D341Med (cell line): ENCODE measurements at regions not wholly inside any gene's neighbourhood (a gene's known extent, or its start where the extent isn't known, plus 50 kb on each side); places are given as distances from the start of the nearest gene placed in this dataset.

Experiments used
- DNase-seq: peaks from one replicate; pipeline ENCODE4 v3.0.0; 2012; ENCODE audit warnings: low spot score

DNA sequence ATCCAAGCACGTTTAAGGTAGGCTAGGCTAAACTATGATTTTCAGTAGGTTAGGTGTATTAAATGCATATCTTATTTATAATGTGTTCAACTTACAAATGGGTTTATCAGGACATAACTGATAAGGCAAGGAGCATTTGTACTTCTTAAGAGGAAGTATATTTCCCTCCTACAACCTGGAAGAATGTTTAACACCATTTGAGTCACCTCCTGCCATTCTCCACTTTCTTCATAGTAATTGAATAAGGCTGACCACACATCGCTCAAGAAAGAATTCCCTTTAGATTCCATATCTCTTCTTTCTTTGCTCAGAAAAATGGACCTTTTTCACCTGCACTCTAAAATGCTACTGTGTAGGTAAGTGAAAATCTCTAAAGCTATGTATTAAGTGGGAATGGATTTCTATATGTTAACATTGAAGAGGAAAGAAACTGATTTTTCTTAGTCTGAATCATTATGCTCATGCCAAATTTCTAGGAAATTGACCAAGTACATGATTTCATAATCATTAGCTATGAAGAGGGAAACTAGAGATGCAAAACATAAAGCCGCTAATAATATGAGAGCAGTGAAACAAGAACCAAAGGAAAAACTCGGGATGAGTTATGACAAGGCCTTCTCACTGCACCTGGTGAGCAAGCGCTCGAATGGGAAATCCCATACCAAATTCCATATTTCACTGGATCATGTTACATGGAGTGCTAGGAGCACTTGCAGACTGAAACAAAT, 210.4 kb downstream of the ALDH8A1 start:
- DNase-seq = no peak

DNA sequence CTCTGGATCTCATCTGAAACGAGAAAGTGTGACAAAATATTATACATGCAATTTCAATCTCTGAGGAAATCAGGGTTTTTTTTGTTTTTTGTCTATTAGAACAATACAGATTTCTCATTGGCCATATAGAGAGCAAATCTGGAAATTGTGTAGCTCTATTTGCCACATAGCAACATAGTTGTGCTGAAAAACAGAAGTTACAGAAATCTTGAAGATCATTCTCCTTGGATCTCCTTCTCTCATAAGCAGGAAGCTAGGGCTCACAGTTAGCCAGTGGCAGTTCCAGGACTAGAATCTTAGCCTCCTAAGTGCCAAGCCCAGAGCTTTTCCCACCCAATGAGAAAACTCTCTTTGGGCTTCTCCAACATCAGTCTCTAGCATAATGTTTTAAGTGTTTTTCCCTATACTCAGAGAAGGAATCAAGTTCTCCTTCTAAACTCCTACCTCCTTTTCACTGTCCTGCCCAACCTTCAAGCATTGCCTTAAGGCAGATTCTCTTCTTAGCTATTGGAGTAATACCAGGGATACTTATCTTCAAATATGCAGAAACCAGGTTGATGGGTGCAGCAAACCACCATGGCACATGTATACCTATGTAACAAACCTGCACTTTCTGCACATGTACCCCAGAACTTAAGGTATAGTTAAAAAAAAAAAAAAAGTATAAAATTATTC, 211.6 kb downstream of the ALDH8A1 start:
- DNase-seq = no peak

DNA sequence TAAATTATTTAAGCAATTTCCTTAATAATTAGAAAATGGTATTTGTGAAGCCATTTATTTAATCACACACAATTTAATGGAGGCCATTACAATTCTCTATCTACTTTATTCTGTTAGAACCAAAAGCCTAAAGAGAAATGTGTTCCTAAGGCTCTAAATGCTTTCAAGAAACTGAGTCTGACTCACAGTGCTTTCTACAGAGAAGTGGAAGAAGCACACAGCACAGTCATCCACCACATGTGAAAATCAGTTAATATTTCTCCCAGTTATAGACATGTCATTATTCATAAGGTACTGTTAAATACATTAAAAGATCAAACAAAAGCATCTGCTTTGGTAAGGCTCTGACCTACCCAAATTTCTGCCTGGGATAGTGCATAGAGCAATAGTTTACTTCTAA, 214.4 kb downstream of the ALDH8A1 start:
- DNase-seq = no peak

DNA sequence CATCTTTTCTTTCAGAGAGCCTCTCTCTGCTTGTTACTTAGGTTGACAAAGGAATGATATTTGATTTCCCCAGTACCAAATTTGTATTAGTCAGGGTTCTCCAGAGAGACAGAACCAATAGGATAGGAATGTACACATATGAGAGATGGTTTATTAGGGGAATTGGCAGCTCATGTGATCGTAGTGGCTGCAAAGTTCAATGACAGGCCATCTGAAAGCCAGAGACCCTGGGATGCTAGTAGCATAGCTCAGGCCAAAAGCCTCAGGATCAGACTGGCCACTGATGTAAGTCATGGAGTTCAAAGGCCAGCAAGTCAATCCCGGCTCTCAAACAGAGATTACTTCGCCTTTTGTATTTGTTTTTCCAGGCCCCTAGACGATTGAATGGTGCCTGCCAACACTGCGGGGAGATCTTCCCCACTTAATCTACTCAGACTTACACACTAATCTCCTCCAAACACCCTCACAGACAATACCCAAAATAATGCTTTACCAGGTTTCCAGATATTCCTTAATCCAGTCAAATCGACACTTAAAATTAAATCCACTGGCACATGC, 215.5 kb downstream of the ALDH8A1 start:
- DNase-seq = peak; percentile 66

DNA sequence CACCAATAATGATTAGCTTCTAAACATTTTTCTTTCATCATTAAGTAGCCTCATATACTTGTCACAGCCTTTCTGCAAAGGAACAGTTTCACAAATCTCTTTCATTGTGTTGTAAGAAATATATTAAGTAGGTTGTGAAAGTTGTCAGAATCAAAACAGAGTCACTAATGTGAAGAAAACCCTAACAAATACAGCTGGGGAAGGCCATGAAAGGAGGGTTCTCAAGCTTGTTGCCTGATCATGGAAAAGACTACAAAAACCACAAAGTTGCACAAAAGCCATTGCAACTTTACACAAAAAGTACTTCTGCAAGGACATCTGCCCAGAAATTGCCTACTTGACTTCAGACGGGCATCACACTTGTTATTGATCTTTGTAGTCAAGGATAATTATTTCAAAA, 216.1 kb downstream of the ALDH8A1 start:
- DNase-seq = no peak

DNA sequence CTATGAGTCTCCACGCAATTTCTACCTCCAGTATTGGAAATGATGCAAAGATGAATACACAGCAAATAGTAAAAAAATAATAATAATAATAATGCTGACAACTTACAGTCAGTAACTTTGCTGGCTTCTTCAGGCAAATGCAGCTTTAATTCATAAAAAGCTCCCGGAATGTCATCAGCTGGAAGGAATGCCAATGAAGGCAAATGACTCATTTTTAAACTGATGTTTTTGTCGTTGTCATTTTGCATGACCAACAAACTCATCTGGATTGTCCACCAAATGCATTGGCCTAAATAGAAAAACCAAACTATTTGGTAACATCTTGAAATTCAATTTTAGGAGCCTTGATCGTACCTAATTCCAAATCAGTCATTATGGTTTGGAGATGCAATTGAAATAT, 217.1 kb downstream of the ALDH8A1 start:
- DNase-seq = no peak

DNA sequence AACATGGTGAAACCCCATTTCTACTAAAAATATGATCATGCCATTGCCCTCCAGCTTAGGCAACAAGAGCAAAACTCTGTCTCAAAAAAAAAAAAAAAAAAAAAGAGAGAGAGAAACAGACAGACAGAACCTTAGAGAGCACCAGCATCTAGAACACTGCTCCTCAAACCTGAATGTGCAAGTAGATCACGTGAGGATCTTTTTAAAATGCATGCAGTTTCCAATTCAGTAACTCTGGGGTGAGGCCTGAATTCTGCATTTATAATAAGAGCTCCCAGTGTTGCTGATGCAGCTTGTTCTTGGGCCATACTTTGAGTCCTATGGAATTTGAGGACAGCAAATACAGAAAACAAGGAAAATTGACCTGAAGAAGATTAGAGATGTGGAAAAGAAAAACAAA, 218.3 kb downstream of the ALDH8A1 start:
- DNase-seq = no peak

DNA sequence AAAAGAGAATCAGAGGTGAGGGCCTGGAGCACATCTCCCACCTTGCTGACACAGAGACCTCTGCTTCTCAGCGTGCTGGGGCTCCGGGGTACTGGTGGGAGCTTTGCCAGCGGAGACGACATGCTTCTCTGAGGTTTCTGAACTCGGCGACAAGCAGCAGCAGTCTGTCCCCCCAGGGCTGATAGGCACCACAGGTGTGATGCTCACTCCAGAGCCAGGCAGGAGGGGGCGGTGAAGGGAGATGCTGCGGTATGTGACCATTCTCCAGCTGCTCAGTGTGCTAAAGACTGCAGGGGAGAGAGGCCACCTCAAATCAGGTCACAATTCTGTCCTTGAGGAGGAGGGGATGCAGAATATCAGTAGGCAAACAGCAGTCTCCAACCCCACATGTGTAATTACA, 219.9 kb downstream of the ALDH8A1 start:
- DNase-seq = no peak

DNA sequence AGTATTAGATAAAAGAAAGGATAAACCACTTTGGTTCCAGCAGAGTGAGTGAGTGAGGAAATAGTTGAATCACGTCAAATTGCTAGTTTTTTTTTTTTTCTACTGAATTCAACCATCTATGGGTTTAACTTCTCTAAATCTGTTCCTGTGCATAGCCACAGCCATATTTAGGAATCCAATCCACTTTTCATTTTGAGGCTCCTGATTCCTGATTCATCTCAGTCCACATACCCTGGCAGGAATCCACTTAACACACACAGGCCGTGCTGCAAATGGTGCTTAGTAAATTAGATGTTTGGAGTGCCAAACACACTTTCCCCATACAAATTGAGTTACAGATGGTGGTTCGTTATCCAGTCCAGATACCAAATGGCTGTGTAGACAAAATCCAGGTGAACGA, 220.3 kb downstream of the ALDH8A1 start:
- no peak for DNase-seq

DNA sequence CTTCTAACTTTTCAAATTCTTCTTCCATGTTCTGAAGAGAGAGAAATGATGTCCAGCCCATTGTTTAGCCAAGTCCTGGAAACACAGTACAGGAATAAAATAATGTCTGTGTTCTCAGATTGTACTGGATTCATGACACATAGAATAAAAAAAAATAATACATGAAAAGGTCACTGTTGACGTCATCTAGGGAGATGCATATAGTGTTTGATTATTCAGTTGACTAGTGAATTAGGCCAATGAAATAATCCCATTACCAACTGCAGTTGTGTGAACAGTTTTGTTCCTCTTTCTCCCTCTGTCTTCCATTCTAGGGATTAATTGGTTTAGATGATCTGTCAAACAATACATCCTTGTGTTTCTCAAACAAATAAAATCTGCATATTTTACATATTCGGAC, 222.8 kb downstream of the ALDH8A1 start:
- DNase-seq = no peak

DNA sequence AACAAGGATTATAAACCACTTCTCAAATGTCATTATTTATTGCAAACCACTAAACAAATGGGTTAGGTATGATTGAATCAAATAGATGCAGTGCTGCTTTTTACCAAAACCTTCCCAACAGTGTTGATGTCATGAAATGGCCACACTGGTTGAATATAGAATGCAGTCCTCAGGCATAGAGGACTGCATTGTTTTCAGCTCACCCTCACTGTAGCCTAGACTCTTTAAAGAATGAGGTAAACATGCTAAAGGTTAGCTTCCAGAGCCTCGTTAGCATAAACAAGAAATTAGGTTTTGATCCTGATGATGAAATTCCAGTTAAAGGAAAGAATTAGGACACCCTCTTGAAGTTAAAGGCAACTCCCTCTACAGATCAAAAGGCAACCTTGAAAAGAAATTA, 224.3 kb downstream of the ALDH8A1 start:
- no peak for DNase-seq

DNA sequence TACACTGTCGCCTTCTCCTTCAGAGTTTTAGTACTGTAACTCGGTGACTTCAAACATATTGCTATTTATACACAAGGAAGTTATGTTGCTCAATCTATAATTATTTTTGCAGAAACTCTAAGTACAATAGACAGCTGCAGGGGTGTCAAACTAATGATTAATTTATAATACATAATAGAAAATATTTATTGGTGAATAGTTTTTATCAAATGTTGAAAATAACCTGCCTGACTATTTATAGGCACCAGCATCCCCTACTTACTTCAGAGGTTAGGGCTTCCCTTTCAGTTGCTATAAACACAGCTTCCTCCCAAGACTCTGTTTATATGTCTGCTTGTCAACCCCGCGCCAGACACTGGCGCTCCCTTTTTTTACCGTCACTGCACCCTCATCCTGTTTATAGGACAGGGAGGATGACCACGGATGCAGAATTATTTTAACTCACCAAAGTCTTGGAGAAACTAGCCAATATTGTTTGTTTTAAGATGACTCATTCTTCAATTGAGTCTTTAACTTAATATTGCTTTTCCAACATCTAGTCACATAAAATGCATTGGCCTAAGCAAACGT, 225.0 kb downstream of the ALDH8A1 start:
- DNase-seq = no peak

DNA sequence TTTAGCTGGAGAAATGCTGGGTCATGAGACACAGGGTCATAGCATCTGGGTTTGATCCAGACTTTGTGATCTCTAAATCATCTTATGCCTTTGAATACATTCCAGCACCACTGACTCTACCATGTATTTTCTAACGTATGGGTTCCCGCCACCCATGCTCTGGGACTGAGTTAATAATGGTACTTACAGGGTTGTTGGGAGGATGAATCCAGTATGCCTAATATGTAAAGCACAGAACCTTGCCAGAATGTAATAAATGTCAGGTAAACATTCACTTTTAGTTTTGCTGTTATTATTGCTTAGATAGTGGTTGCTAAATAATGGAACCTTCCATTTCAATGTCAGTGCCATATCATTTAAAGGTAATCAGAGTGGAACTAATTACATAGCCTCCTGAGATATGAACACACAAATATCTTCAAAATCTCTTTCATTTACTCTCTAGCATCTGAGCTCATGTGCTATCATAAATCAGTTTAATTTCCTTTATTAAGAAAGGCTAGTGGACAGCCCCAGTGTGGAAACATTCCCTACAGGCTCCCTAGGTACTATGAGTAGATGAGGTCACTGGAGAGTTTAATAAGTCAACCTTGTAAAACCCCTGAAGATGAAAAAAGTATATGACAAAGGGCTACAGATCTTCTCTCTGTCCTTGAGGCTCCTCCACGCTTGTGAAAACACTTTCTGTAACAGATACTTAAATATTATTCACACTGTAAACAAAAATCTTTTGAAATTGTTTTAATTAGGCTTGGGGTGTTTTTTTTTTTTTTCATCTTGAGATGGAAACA, 226.6 kb downstream of the ALDH8A1 start:
- DNase-seq = no peak

DNA sequence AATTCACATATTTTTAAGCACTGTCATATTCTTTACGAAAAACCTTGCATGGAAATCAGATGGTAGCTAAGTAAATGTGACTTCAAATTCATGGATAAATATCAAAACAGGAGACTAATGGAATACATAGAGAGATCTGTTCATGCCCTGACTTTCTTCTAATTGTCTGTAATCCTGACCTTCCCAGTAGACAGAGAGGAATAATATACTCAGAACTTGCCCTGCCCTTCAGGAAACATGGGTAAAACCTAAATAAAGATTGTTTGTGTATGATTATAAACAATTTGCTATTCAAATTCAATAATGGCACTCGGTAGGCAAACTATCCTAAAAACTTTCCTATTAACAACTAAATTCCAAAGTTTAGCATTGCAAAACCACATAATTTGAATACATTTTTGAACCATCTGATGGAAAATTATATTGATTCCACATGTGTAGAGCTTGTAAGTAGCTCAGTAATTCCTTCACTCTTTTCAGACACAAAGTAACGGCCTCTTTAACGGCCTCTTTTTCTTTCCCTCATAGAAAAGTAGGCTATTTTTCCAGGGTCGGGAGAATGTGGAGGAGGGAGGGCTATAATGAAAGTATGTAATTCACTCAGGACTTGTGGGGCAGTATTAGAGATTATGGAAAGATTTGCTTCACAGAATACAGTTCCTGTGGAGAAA, 227.6 kb downstream of the ALDH8A1 start:
- DNase-seq = no peak

DNA sequence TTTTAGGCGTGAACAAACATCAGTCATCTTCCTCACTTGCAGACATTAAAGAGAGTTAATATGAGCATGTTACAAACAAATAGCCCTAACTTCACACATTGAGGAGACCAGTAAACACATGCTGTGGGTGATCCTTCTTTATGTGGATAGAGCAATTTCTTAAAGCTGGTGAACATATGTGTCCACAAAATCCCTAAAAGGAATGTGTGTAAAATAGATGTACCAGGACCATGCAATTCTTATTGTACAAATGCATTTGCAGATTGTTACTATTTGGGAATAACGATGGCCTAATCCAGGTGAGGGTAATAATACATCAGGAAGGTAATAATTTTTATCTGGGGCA, 228.9 kb downstream of the ALDH8A1 start:
- DNase-seq = no peak

DNA sequence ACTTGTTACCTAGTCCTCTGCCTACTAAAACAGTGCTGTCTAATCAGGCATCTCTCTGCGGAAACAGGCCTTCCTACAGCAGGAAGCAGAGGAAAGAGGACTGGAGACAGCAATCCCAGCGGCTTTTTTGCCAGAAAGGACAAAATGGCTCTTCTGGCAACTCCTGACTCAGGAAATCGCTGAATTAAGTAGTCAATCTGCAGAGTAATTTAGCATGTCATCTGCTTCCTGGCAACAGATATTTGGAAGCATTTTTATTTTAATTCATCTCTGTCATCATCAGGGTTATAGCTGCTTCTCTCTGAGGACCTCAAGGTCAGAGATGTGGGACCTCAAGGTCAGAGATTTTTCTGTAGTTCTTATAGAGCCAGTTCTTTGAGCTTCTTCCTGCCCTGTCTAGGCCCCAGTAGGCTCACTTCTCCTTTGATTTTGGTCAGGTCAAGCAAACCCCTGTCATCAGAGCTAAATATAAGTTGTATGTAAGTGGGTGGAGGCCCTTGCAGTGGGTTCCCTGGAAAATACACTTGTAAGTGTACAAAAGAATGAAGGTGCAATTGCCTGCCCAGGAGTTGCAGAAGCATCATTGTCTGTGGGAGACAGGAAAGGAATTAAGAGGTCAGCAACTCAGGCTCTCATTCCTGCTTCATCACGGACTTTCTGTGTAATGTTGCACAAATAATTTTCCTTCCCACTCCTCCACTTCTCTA, 229.4 kb downstream of the ALDH8A1 start:
- no peak for DNase-seq

DNA sequence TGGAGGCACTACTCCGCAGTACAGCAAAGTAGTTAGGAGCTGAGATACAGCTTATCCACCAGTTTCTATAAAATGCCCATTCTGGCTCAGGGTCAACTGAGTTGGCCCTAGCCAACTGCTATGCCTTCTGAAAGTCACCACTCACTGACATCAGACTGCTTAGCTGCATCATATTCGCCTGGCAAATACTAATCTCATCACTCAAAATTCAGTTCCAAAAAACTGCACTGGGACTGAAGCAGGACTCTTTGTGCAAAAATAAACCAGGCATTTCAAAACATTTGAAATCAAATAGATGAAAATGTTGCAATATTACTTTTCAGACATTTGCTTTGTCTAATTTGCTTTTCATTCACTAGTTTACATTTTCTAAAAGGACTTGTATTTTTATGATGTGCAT, 230.0 kb downstream of the ALDH8A1 start:
- no peak for DNase-seq

DNA sequence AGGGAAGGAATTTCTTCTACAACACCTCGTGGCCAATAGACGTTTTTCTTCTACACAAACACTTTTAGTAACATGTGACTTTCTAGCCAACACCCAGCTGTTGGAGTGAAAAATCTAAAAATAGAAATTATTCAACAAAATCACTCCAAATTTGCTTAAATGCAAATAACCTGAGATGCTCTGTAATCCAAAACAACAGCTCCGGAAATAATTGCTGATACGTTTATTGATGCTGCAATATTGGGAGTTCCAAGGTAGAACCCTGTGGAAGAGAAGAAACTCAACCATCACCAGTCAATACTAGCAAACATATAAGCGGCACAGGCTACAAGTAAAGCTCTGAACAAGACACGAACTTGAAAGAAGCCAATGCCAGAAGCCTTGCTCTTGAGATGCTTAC, 230.6 kb downstream of the ALDH8A1 start:
- no peak for DNase-seq

DNA sequence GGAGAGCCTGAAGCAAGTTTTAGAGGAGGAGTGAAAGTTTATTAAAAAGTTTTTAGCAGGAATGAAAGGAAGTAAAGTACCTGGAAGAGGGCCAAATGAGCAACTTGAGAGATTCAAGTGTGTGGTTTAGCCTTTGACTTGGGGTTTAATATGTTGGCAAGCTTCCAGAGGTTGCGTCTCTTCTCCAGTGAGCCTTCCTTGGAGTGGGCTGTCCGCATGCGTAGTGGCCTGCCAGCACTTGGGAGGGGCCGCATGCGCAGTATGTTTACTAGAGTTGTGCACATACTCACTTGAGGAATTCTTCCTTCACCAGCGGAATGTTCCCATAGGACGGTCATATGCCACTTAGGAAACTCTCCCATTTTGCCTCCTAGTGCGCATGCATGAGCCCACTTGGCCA, 235.2 kb downstream of the ALDH8A1 start:
- no peak for DNase-seq

DNA sequence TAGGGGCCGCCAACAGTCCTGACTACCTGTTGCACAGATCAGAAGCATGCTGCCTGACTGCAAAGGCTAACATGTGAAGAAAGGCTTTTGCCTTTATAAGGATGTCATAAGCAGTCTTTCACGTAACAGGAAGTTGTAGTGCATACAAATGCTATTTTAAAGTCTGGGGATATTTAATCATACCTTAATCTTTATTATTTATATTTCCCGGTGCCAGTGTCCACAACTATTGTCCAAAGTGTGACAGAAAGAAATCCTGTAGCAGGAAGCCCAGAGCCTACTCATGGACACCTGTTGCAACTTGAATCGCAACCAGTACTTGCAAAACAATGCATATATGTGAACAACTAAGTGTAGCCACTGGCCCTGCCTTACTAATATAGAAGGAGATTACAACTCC, 235.8 kb downstream of the ALDH8A1 start:
- DNase-seq = no peak

DNA sequence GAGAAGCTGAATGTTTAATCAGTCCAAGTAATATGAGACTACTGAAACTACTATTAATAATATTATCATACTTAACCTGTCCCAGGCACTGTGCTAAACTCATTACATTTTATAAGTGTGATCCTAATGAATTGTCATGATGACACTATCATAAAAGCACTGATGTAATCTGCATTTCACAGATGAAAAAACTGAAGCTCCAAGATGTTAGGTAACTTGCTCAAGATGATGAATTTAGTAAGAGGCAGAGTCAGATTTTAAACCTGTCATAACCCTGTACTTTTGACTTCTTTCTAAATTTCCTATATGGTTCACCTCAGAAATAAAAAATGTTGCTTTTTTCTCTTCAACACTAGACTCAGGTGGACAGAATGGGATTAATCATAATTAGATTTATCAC, 237.6 kb downstream of the ALDH8A1 start:
- DNase-seq = no peak

DNA sequence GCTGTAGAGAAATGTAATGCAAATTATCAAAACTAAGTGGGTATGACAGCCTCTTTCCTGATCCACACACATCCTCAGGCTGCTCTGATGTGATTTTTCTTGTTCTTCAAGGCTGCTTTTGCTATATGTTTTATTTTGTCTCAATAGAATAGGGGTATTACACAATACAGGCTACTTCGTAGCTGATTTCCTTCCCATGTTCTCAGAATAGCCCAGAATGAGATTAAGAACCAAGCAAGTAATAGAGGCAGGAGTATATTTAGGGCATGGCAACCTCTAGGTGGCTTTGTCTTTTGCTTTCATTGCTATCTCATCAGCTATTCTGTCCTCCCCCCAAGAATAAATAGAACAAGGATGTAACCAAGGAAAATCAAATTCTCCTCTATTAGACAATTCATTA, 241.8 kb downstream of the ALDH8A1 start:
- no peak for DNase-seq
